ENCODE measurements at regions not wholly inside any gene's neighbourhood (a gene's known extent, or its start where the extent isn't known, plus 50 kb on each side); places are given as distances from the start of the nearest gene placed in this dataset.

- POLR2A ChIA-PET (ENCODE audit: low non-redundant PET), result no interaction called here
- peak; percentile 0 for DNase-seq (ENCODE audit: low spot score)
- no peak overlapping the region for H3K27ac ChIP-seq
- no peak for TF ChIP-seq CTCF (conservative IDR thresholded peaks at IDR 0.05; ENCODE audit: low read depth)
- CTCF ChIA-PET, result interaction anchor here (0.6 kb wide), 1 partner anchor 312 kb away, joined by 3 read pairs; no protein-coding TSS in a partner anchor
Observed at GRCh38 chrX:147735364-147735763, 176.4 kb upstream of the FMR1 start.

DNA sequence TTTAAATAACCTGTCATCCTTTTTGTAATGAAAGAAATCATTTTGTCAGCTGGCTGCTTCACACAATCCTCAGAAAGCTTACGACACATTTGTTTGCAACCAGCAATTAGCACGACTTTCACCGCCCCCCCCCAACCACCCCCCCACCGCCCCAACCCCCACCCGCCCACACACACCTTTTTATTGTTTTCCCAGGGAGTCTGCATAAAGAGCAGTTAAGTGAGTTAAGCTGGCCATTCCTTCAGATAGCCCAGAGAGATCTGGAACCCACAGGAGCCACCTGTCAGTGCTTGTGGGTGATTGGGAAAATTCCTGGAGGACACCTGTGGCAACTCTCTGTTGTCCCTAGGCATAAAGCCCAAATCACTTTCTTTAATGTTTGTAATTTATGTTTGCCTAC, 175.7 kb upstream of the FMR1 start:
- no peak for TF ChIP-seq CTCF (conservative IDR thresholded peaks at IDR 0.05; ENCODE audit: low read depth)
- no peak overlapping the region for H3K27ac ChIP-seq
- DNase-seq (ENCODE audit: low spot score), result no peak
- ChIA-PET POLR2A (ENCODE audit: low non-redundant PET) (no interaction called here), CTCF (no interaction called here)

GRCh38 chrX:147737690-147738089, 174.0 kb upstream of the FMR1 start:
- CTCF ChIA-PET, result no interaction called here
- H3K27ac ChIP-seq, result no peak overlapping the region
- TF ChIP-seq CTCF (conservative IDR thresholded peaks at IDR 0.05; ENCODE audit: low read depth), result no peak
- POLR2A ChIA-PET (ENCODE audit: low non-redundant PET), result no interaction called here
- DNase-seq (ENCODE audit: low spot score), result no peak

DNA sequence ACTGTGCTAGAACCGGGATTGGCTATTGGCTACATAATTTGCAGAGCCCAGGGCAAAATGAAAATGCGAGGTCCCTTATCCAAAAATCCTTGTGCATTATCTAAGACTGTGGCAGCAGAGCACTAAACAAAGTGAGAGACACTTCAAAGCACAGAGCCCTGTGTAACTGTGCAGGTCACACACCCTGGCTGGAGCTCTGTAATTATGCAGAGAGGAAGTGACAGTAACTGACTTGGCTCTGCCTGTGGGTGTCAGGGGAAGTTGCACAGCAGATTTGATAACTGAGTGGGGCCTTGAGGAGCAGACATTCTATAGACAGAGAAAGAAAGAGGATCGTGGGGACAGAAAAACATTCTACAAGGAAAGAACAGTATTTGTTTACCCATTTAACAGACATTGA, 173.5 kb upstream of the FMR1 start:
- no peak for TF ChIP-seq CTCF (conservative IDR thresholded peaks at IDR 0.05; ENCODE audit: low read depth)
- ChIA-PET POLR2A (ENCODE audit: low non-redundant PET) (no interaction called here), CTCF (no interaction called here)
- DNase-seq (ENCODE audit: low spot score), result no peak
- no peak overlapping the region for H3K27ac ChIP-seq

- no peak overlapping the region for H3K27ac ChIP-seq
- ChIA-PET POLR2A (ENCODE audit: low non-redundant PET) (no interaction called here), CTCF (no interaction called here)
- no peak for DNase-seq (ENCODE audit: low spot score)
- no peak for TF ChIP-seq CTCF (conservative IDR thresholded peaks at IDR 0.05; ENCODE audit: low read depth)
Observed at GRCh38 chrX:147739196-147739595, 172.5 kb upstream of the FMR1 start.

DNA sequence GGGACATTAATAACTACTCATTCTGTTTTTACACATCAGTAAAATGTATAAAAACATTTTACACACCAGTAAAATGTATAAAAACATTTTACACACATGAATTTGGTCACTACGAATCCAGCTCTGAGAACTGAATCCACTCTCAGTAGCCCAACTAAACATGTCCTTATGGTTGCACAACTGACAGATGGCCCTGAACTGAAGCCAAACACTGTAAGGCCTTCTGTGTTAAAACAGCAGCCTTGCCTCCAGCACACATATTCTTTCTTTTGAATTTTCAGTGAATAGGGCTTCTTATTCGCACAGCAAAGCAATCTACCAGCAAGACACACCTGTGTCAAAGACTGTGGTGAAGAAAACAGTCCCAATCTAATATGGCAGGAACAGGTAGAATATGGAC, 169.9 kb upstream of the FMR1 start:
- no peak overlapping the region for H3K27ac ChIP-seq
- CTCF ChIA-PET, result no interaction called here
- DNase-seq (ENCODE audit: low spot score), result no peak
- POLR2A ChIA-PET (ENCODE audit: low non-redundant PET), result no interaction called here
- no peak for TF ChIP-seq CTCF (conservative IDR thresholded peaks at IDR 0.05; ENCODE audit: low read depth)

- no peak for DNase-seq (ENCODE audit: low spot score)
- TF ChIP-seq CTCF (conservative IDR thresholded peaks at IDR 0.05; ENCODE audit: low read depth), result no peak
- POLR2A ChIA-PET (ENCODE audit: low non-redundant PET), result no interaction called here
- no peak overlapping the region for H3K27ac ChIP-seq
- CTCF ChIA-PET, result no interaction called here
Observed at GRCh38 chrX:147749308-147749707, 162.4 kb upstream of the FMR1 start.

All from RWPE1 (cell line).